CD8-positive, alpha-beta memory T cell (primary cell): ENCODE measurements at regions not wholly inside any gene's neighbourhood (a gene's known extent, or its start where the extent isn't known, plus 50 kb on each side); places are given as distances from the start of the nearest gene placed in this dataset.

Source experiments
- CTCF ChIA-PET: fragments of 350-600 bp; sonication (Branson Sonifier 250); formaldehyde crosslinking; loops from one replicate; lab custom pipeline; 2021; ENCODE audit warnings: antibody characterized with exemption; lab: Charles Lee
- POLR2A ChIA-PET: fragments of 350-600 bp; sonication (Branson Sonifier 250); formaldehyde crosslinking; loops from one replicate; lab custom pipeline; 2021; ENCODE audit warnings: antibody characterized with exemption; lab: Charles Lee
- DNase-seq, 5 donors: peaks; one replicate each; pipeline versions ENCODE4 v3.0.0 to v3.0.0-alpha.2; 2020 to 2022; ENCODE audit warnings: mixed read lengths in 1 of 5
- H3K27ac ChIP-seq: one replicate; pipeline ENCODE4 v1.7.0; 2013; ENCODE audit warnings: low read depth, mild to moderate bottlenecking, low read length, moderate library complexity
- H3K27me3 ChIP-seq: 2 replicates; pipeline ENCODE4 v1.7.0; 2013; ENCODE audit warnings: low read length, mild to moderate bottlenecking; ENCODE audit not compliant: insufficient read depth, poor library complexity, severe bottlenecking
- H3K36me3 ChIP-seq: 2 replicates; pipeline ENCODE4 v1.7.0; 2013; ENCODE audit warnings: mild to moderate bottlenecking, low read length, moderate library complexity; ENCODE audit not compliant: insufficient read depth
- H3K4me1 ChIP-seq: 2 replicates; pipeline ENCODE4 v1.7.0; 2013; ENCODE audit warnings: mild to moderate bottlenecking, low read length, moderate library complexity; ENCODE audit not compliant: insufficient read depth
- H3K4me3 ChIP-seq: 2 replicates; pipeline ENCODE4 v1.7.0; 2013; ENCODE audit warnings: mild to moderate bottlenecking, low read length
- H3K9me3 ChIP-seq: 2 replicates; pipeline ENCODE4 v1.7.0; 2013; ENCODE audit warnings: mild to moderate bottlenecking, low read length
- H3K27ac Mint-ChIP-seq, 8 donors: one replicate each; pipeline ENCODE4 v1.8.0; 2020 to 2021; ENCODE audit warnings: mixed read lengths in 8 of 8, mild to moderate bottlenecking in 6 of 8, inconsistent platforms in 3 of 8, moderate library complexity in 3 of 8
- H3K27me3 Mint-ChIP-seq, 2 donors: one replicate each; pipeline ENCODE4 v1.8.0; 2020 to 2021; ENCODE audit warnings: mixed read lengths in 2 of 2, mild to moderate bottlenecking in 1 of 2, moderate library complexity in 1 of 2
- H3K36me3 Mint-ChIP-seq, 3 donors: one replicate each; pipeline ENCODE4 v1.8.0; 2020 to 2021; ENCODE audit warnings: mixed read lengths in 3 of 3, inconsistent platforms in 1 of 3, mild to moderate bottlenecking in 1 of 3
- H3K4me1 Mint-ChIP-seq, 3 donors: one replicate each; pipeline ENCODE4 v1.8.0; 2020 to 2021; ENCODE audit warnings: mixed read lengths in 3 of 3, inconsistent platforms in 1 of 3, mild to moderate bottlenecking in 1 of 3
- H3K4me3 Mint-ChIP-seq, 7 donors: one replicate each; pipeline ENCODE4 v1.8.0; 2020 to 2021; ENCODE audit warnings: mixed read lengths in 7 of 7, mild to moderate bottlenecking in 6 of 7, moderate library complexity in 4 of 7, inconsistent platforms in 2 of 7
- H3K9me3 Mint-ChIP-seq, 5 donors: one replicate each; pipeline ENCODE4 v1.8.0; 2020 to 2022; ENCODE audit warnings: mixed read lengths in 5 of 5, mild to moderate bottlenecking in 3 of 5, moderate library complexity in 2 of 5, inconsistent platforms in 1 of 5

GRCh38 chr1:118828038-118828437, 160.1 kb downstream of the TBX15 start:
- CTCF ChIA-PET, result no interaction called here
- no peak overlapping the region for H3K4me3 ChIP-seq
- no peaks in the 10 kb centered on the region for H3K4me1 Mint-ChIP-seq
- peaks cover 0 to 5% of the 10 kb centered on the region in 2 donors for H3K27me3 Mint-ChIP-seq
- H3K36me3 ChIP-seq, result no peaks in the 10 kb centered on the region
- no peaks in the 10 kb centered on the region for H3K27me3 ChIP-seq
- no peak overlapping the region for H3K27ac Mint-ChIP-seq
- no peak for DNase-seq
- H3K9me3 Mint-ChIP-seq, result peaks cover 7 to 20% (median 10%) of the 10 kb centered on the region in 5 donors
- H3K4me1 ChIP-seq, result no peaks in the 10 kb centered on the region
- POLR2A ChIA-PET, result no interaction called here
- no peaks in the 10 kb centered on the region for H3K36me3 Mint-ChIP-seq
- H3K9me3 ChIP-seq, result no peaks in the 10 kb centered on the region
- no peak overlapping the region for H3K4me3 Mint-ChIP-seq
- no peak overlapping the region for H3K27ac ChIP-seq

- no peaks in the 10 kb centered on the region for H3K36me3 ChIP-seq
- H3K9me3 ChIP-seq, result no peaks in the 10 kb centered on the region
- H3K27ac Mint-ChIP-seq, result no peak overlapping the region
- ChIA-PET CTCF (no interaction called here), POLR2A (no interaction called here)
- no peaks in the 10 kb centered on the region for H3K4me1 Mint-ChIP-seq
- no peak overlapping the region for H3K4me3 Mint-ChIP-seq
- peaks cover 7 to 20% (median 10%) of the 10 kb centered on the region in 5 donors for H3K9me3 Mint-ChIP-seq
- H3K27me3 ChIP-seq, result no peaks in the 10 kb centered on the region
- no peaks in the 10 kb centered on the region for H3K36me3 Mint-ChIP-seq
- no peak overlapping the region for H3K4me3 ChIP-seq
- no peak overlapping the region for H3K27ac ChIP-seq
- H3K4me1 ChIP-seq, result no peaks in the 10 kb centered on the region
- H3K27me3 Mint-ChIP-seq, result peaks cover 0 to 5% of the 10 kb centered on the region in 2 donors
- DNase-seq, result no peak
Observed at GRCh38 chr1:118827636-118828035, 160.5 kb downstream of the TBX15 start.

GRCh38 chr1:118827207-118827606, 160.9 kb downstream of the TBX15 start:
- Histone ChIP-seq H3K27ac (no peak overlapping the region), H3K4me1 (no peaks in the 10 kb centered on the region), H3K27me3 (no peaks in the 10 kb centered on the region), H3K36me3 (no peaks in the 10 kb centered on the region), H3K9me3 (no peaks in the 10 kb centered on the region), H3K4me3 (no peak overlapping the region)
- DNase-seq, result no peak
- CTCF ChIA-PET, result no interaction called here
- H3K27me3 Mint-ChIP-seq, result peaks cover 0 to 5% of the 10 kb centered on the region in 2 donors
- H3K4me1 Mint-ChIP-seq, result no peaks in the 10 kb centered on the region
- no peaks in the 10 kb centered on the region for H3K36me3 Mint-ChIP-seq
- H3K9me3 Mint-ChIP-seq, result peaks cover 7 to 20% (median 10%) of the 10 kb centered on the region in 5 donors
- no peak overlapping the region for H3K27ac Mint-ChIP-seq
- POLR2A ChIA-PET, result no interaction called here
- H3K4me3 Mint-ChIP-seq, result no peak overlapping the region

GRCh38 chr1:118826669-118827068, 161.5 kb downstream of the TBX15 start:
- Histone ChIP-seq H3K4me1 (no peaks in the 10 kb centered on the region), H3K27me3 (no peaks in the 10 kb centered on the region), H3K9me3 (no peaks in the 10 kb centered on the region), H3K36me3 (no peaks in the 10 kb centered on the region), H3K4me3 (no peak overlapping the region), H3K27ac (no peak overlapping the region)
- H3K36me3 Mint-ChIP-seq, result no peaks in the 10 kb centered on the region
- POLR2A ChIA-PET, result no interaction called here
- H3K4me3 Mint-ChIP-seq, result no peak overlapping the region
- H3K27ac Mint-ChIP-seq, result no peak overlapping the region
- CTCF ChIA-PET, result no interaction called here
- no peaks in the 10 kb centered on the region for H3K4me1 Mint-ChIP-seq
- H3K9me3 Mint-ChIP-seq, result peaks cover 8 to 20% (median 10%) of the 10 kb centered on the region in 5 donors
- peaks cover 0 to 5% of the 10 kb centered on the region in 2 donors for H3K27me3 Mint-ChIP-seq
- no peak for DNase-seq

GRCh38 chr1:118825619-118826018, 162.5 kb downstream of the TBX15 start:
- Histone ChIP-seq H3K36me3 (no peaks in the 10 kb centered on the region), H3K4me3 (no peak overlapping the region), H3K9me3 (no peaks in the 10 kb centered on the region), H3K27me3 (no peaks in the 10 kb centered on the region), H3K4me1 (no peaks in the 10 kb centered on the region), H3K27ac (no peak overlapping the region)
- Mint-ChIP-seq H3K9me3 (peaks cover 6 to 18% (median 10%) of the 10 kb centered on the region in 5 donors), H3K4me3 (no peak overlapping the region), H3K27me3 (peaks cover 0 to 5% of the 10 kb centered on the region in 2 donors), H3K4me1 (no peaks in the 10 kb centered on the region), H3K36me3 (no peaks in the 10 kb centered on the region), H3K27ac (no peak overlapping the region)
- no peak for DNase-seq
- POLR2A ChIA-PET, result no interaction called here
- CTCF ChIA-PET, result no interaction called here

GRCh38 chr1:118821801-118822200, 166.3 kb downstream of the TBX15 start:
- H3K36me3 Mint-ChIP-seq, result no peaks in the 10 kb centered on the region
- POLR2A ChIA-PET, result no interaction called here
- no peaks in the 10 kb centered on the region for H3K36me3 ChIP-seq
- H3K27ac Mint-ChIP-seq, result no peak overlapping the region
- no peak overlapping the region for H3K4me3 ChIP-seq
- H3K27me3 ChIP-seq, result no peaks in the 10 kb centered on the region
- no peak overlapping the region for H3K27ac ChIP-seq
- CTCF ChIA-PET, result no interaction called here
- no peak overlapping the region for H3K4me3 Mint-ChIP-seq
- peaks cover 0 to 20% (median 5%) of the 10 kb centered on the region in 5 donors for H3K9me3 Mint-ChIP-seq
- no peak for DNase-seq
- H3K9me3 ChIP-seq, result no peaks in the 10 kb centered on the region
- H3K27me3 Mint-ChIP-seq, result no peaks in the 10 kb centered on the region
- H3K4me1 Mint-ChIP-seq, result no peaks in the 10 kb centered on the region
- no peaks in the 10 kb centered on the region for H3K4me1 ChIP-seq

- Histone ChIP-seq H3K27ac (no peak overlapping the region), H3K9me3 (no peaks in the 10 kb centered on the region), H3K36me3 (no peaks in the 10 kb centered on the region), H3K4me1 (no peaks in the 10 kb centered on the region), H3K4me3 (no peak overlapping the region), H3K27me3 (no peaks in the 10 kb centered on the region)
- peaks cover 0 to 20% (median 5%) of the 10 kb centered on the region in 5 donors for H3K9me3 Mint-ChIP-seq
- ChIA-PET POLR2A (no interaction called here), CTCF (no interaction called here)
- H3K4me1 Mint-ChIP-seq, result no peaks in the 10 kb centered on the region
- H3K27ac Mint-ChIP-seq, result no peak overlapping the region
- DNase-seq, result no peak
- H3K4me3 Mint-ChIP-seq, result no peak overlapping the region
- no peaks in the 10 kb centered on the region for H3K36me3 Mint-ChIP-seq
- H3K27me3 Mint-ChIP-seq, result no peaks in the 10 kb centered on the region
Observed at GRCh38 chr1:118820864-118821263, 167.3 kb downstream of the TBX15 start.

GRCh38 chr1:118815909-118816308, 172.2 kb downstream of the TBX15 start:
- CTCF ChIA-PET, result no interaction called here
- no peaks in the 10 kb centered on the region for H3K27me3 Mint-ChIP-seq
- no peaks in the 10 kb centered on the region for H3K27me3 ChIP-seq
- H3K4me1 ChIP-seq, result no peaks in the 10 kb centered on the region
- peaks cover under 1 to 7% (median 2%) of the 10 kb centered on the region in 5 donors for H3K9me3 Mint-ChIP-seq
- no peaks in the 10 kb centered on the region for H3K36me3 ChIP-seq
- H3K36me3 Mint-ChIP-seq, result no peaks in the 10 kb centered on the region
- no peak overlapping the region for H3K4me3 ChIP-seq
- no peak overlapping the region for H3K27ac ChIP-seq
- no peaks in the 10 kb centered on the region for H3K9me3 ChIP-seq
- H3K27ac Mint-ChIP-seq, result no peak overlapping the region
- H3K4me1 Mint-ChIP-seq, result no peaks in the 10 kb centered on the region
- POLR2A ChIA-PET, result no interaction called here
- DNase-seq, result no peak
- H3K4me3 Mint-ChIP-seq, result no peak overlapping the region

GRCh38 chr1:118812555-118812954, 175.6 kb downstream of the TBX15 start:
- Mint-ChIP-seq H3K9me3 (peaks cover 0 to 11% (median 3%) of the 10 kb centered on the region in 5 donors), H3K4me1 (no peaks in the 10 kb centered on the region), H3K27me3 (no peaks in the 10 kb centered on the region), H3K27ac (no peak overlapping the region), H3K36me3 (peaks cover 0 to 2% (median 0%) of the 10 kb centered on the region in 3 donors), H3K4me3 (no peak overlapping the region)
- Histone ChIP-seq H3K27me3 (no peaks in the 10 kb centered on the region), H3K4me1 (no peaks in the 10 kb centered on the region), H3K27ac (no peak overlapping the region), H3K36me3 (no peaks in the 10 kb centered on the region), H3K9me3 (no peaks in the 10 kb centered on the region), H3K4me3 (no peak overlapping the region)
- no peak for DNase-seq
- POLR2A ChIA-PET, result no interaction called here
- CTCF ChIA-PET, result no interaction called here
